H9 (cell line): ENCODE measurements at regions not wholly inside any gene's neighbourhood (a gene's known extent, or its start where the extent isn't known, plus 50 kb on each side); places are given as distances from the start of the nearest gene placed in this dataset.
A peak's percentile ranks its signal among the peaks of the same experiment; 100 is the strongest.

Experiments used
- DNase-seq: peaks from one replicate; pipeline ENCODE4 v3.0.0-alpha.2; 2017
- H2AFZ ChIP-seq: one replicate; pipeline ENCODE4 v1.6.1; 2013; ENCODE audit warnings: mild to moderate bottlenecking, low read length, control low read depth, moderate library complexity
- H2AK5ac ChIP-seq: 2 replicates; pipeline ENCODE4 v1.6.1; 2013; ENCODE audit warnings: low read length, control low read depth, mixed read lengths; ENCODE audit not compliant: insufficient read length
- H2BK120ac ChIP-seq: one replicate; pipeline ENCODE4 v1.6.1; 2013; ENCODE audit warnings: low read depth, mild to moderate bottlenecking, low read length, control low read depth, inconsistent platforms; ENCODE audit not compliant: poor library complexity, severe bottlenecking
- H2BK12ac ChIP-seq: 2 replicates; pipeline ENCODE4 v1.6.1; 2013; ENCODE audit warnings: low read length, control low read depth, mixed read lengths, low read depth; ENCODE audit not compliant: insufficient read length
- H2BK15ac ChIP-seq: 2 replicates; pipeline ENCODE4 v1.6.1; 2013; ENCODE audit warnings: low read depth, low read length, control low read depth
- H2BK20ac ChIP-seq: one replicate; pipeline ENCODE4 v1.6.1; 2013; ENCODE audit warnings: low read depth, mild to moderate bottlenecking, low read length, control low read depth, inconsistent platforms; ENCODE audit not compliant: poor library complexity, severe bottlenecking
- H2BK5ac ChIP-seq: 2 replicates; pipeline ENCODE4 v1.6.1; 2013; ENCODE audit warnings: low read length, control low read depth, mixed read lengths; ENCODE audit not compliant: insufficient read length
- H3K14ac ChIP-seq: 2 replicates; pipeline ENCODE4 v1.6.1; 2013; ENCODE audit warnings: low read length, control low read depth; ENCODE audit not compliant: insufficient read depth
- H3K18ac ChIP-seq: 2 replicates; pipeline ENCODE4 v1.6.1; 2013; ENCODE audit warnings: low read depth, mild to moderate bottlenecking, mixed read lengths, low read length, control low read depth; ENCODE audit not compliant: insufficient read length
- H3K23ac ChIP-seq: 2 replicates; pipeline ENCODE4 v1.6.1; 2013; ENCODE audit warnings: low read length, control low read depth, mixed read lengths, low read depth; ENCODE audit not compliant: insufficient read length
- H3K23me2 ChIP-seq: 2 replicates; pipeline ENCODE4 v1.6.1; 2013; ENCODE audit warnings: low read depth, mild to moderate bottlenecking, mixed read lengths, low read length, control low read depth; ENCODE audit not compliant: insufficient read length, poor library complexity, severe bottlenecking
- H3K27ac ChIP-seq: 2 replicates; pipeline ENCODE4 v1.5.1; 2013; ENCODE audit warnings: low read length, control low read depth, mixed read lengths, low read depth; ENCODE audit not compliant: insufficient read length
- H3K27me3 ChIP-seq: 2 replicates; pipeline ENCODE4 v1.6.1; 2013; ENCODE audit warnings: low read length, control low read depth, inconsistent platforms; ENCODE audit not compliant: insufficient read depth
- H3K4ac ChIP-seq: 2 replicates; pipeline ENCODE4 v1.6.1; 2013; ENCODE audit warnings: low read depth, mild to moderate bottlenecking, control low read depth, inconsistent platforms, low read length, moderate library complexity
- H3K4me1 ChIP-seq: 2 replicates; pipeline ENCODE4 v1.6.1; 2013; ENCODE audit warnings: low read length, control low read depth, inconsistent platforms; ENCODE audit not compliant: insufficient read depth
- H3K4me2 ChIP-seq: 2 replicates; pipeline ENCODE4 v1.6.1; 2013; ENCODE audit warnings: low read length, control low read depth, mixed read lengths; ENCODE audit not compliant: insufficient read length, insufficient read depth
- H3K56ac ChIP-seq: 2 replicates; pipeline ENCODE4 v1.6.1; 2013; ENCODE audit warnings: low read depth, mild to moderate bottlenecking, mixed read lengths, low read length, control low read depth; ENCODE audit not compliant: insufficient read length
- H3K79me1 ChIP-seq: 2 replicates; pipeline ENCODE4 v1.6.1; 2013; ENCODE audit warnings: low read depth, mild to moderate bottlenecking, moderate library complexity, low read length, control low read depth, inconsistent platforms; ENCODE audit not compliant: insufficient read depth, poor library complexity, severe bottlenecking
- H3K79me2 ChIP-seq: 2 replicates; pipeline ENCODE4 v1.6.1; 2013; ENCODE audit warnings: low read length, control low read depth, inconsistent platforms; ENCODE audit not compliant: insufficient read depth
- H3K9ac ChIP-seq: 2 replicates; pipeline ENCODE4 v1.6.1; 2013; ENCODE audit warnings: low read length, control low read depth, mixed read lengths; ENCODE audit not compliant: insufficient read length; ENCODE audit errors: extremely low read depth
- H3K9me3 ChIP-seq: one replicate; pipeline ENCODE4 v1.6.1; 2013; ENCODE audit warnings: low read depth, low read length, inconsistent platforms; ENCODE audit not compliant: control insufficient read depth
- H3T11ph ChIP-seq: one replicate; pipeline ENCODE4 v1.6.1; 2013; ENCODE audit warnings: mild to moderate bottlenecking, low read length, control low read depth, inconsistent platforms
- H4K20me1 ChIP-seq: one replicate; pipeline ENCODE4 v1.6.1; 2013; ENCODE audit not compliant: control insufficient read depth, insufficient read length, insufficient read depth
- H4K5ac ChIP-seq: 2 replicates; pipeline ENCODE4 v1.6.1; 2013; ENCODE audit warnings: low read depth, mild to moderate bottlenecking, mixed read lengths, low read length, control low read depth; ENCODE audit not compliant: insufficient read length
- H4K8ac ChIP-seq: replicated peaks from 2 replicates; pipeline ENCODE4 v1.6.1; 2013; ENCODE audit warnings: low read length, control low read depth, mixed read lengths, low read depth; ENCODE audit not compliant: insufficient read length
- H4K91ac ChIP-seq: 2 replicates; pipeline ENCODE4 v1.6.1; 2013; ENCODE audit warnings: low read depth, mild to moderate bottlenecking, moderate library complexity, mixed read lengths, low read length, control low read depth; ENCODE audit not compliant: insufficient read length
- H3K27ac Mint-ChIP-seq, 3 experiments: 2 replicates in 2 of 3; 3 replicates in 1 of 3; pipeline ENCODE4 v1.8.0; 2020 to 2021; ENCODE audit warnings: mixed read lengths in 3 of 3, mild to moderate bottlenecking in 1 of 3, moderate library complexity in 1 of 3
- H3K27me3 Mint-ChIP-seq: 2 replicates; pipeline ENCODE4 v1.8.0; 2021; ENCODE audit warnings: low read depth, mild to moderate bottlenecking, moderate library complexity, mixed read lengths
- H3K36me3 Mint-ChIP-seq, 3 experiments: 2 replicates in 2 of 3; 3 replicates in 1 of 3; pipeline ENCODE4 v1.8.0; 2020 to 2021; ENCODE audit warnings: low read depth in 3 of 3, mixed read lengths in 3 of 3; ENCODE audit not compliant: insufficient read depth in 1 of 3
- H3K4me1 Mint-ChIP-seq, 2 experiments: 2 replicates each; pipeline ENCODE4 v1.8.0; 2020; ENCODE audit warnings: mixed read lengths in 2 of 2
- H3K4me3 Mint-ChIP-seq, 2 experiments: 2 replicates in 1 of 2; 3 replicates in 1 of 2; pipeline ENCODE4 v1.8.0; 2020 to 2021; ENCODE audit warnings: mild to moderate bottlenecking in 2 of 2, mixed read lengths in 2 of 2, moderate library complexity in 1 of 2
- H3K9me3 Mint-ChIP-seq, 2 experiments: 2 replicates in 1 of 2; 3 replicates in 1 of 2; pipeline ENCODE4 v1.8.0; 2020; ENCODE audit warnings: mild to moderate bottlenecking in 2 of 2, mixed read lengths in 2 of 2, moderate library complexity in 1 of 2
- CTCF ChIP-seq: fragments of 200-600 bp; sonication (generic); conservative IDR thresholded peaks from 3 replicates; pipeline ENCODE4 v1.8.0; 2021; ENCODE audit warnings: antibody characterized with exemption, mild to moderate bottlenecking
- WGBS: extraction: QIAGEN DNeasy Blood & Tissue Kit; methylation state at CpG from one replicate; pipeline ENCODE4 v1.1.7; 2013; ENCODE audit warnings: missing lambda C conversion rate, low lambda C conversion rate, mixed read lengths; ENCODE audit not compliant: insufficient read length; ENCODE audit errors: extremely low coverage; 5-methylcytosine and 5-hydroxymethylcytosine counted together

- Histone ChIP-seq H4K91ac (no peak overlapping the region), H3K27ac (no peak overlapping the region), H4K5ac (no peak overlapping the region), H3K23me2 (peaks cover 16% of the 10 kb centered on the region), H2AFZ (no peak overlapping the region), H3K4me2 (peak overlapping the region; percentile 94), H2AK5ac (no peak overlapping the region), H2BK120ac (no peak overlapping the region), H3K56ac (no peak overlapping the region), H3K79me1 (no peaks in the 10 kb centered on the region), H4K8ac (no peak overlapping the region), H2BK5ac (no peak overlapping the region), H3K4ac (no peak overlapping the region), H3K14ac (no peak overlapping the region), H3K27me3 (peaks cover 15% of the 10 kb centered on the region; the same call in 1 of the 2 replicates), H3T11ph (no peak overlapping the region), H2BK12ac (no peak overlapping the region), H3K4me1 (no peaks in the 10 kb centered on the region; the same call in 1 of the 2 replicates), H3K9me3 (no peaks in the 10 kb centered on the region), H3K18ac (no peak overlapping the region), H2BK20ac (no peak overlapping the region), H3K23ac (no peak overlapping the region), H3K79me2 (no peaks in the 10 kb centered on the region), H4K20me1 (no peaks in the 10 kb centered on the region), H2BK15ac (no peak overlapping the region), H3K9ac (peak overlapping the region; percentile 38)
- Mint-ChIP-seq H3K27me3 (peaks cover 20% of the 10 kb centered on the region), H3K36me3 (no peaks in the 10 kb centered on the region; a peak in 1 of 7 replicates), H3K4me3 (peak overlapping the region; percentile 56 to 90; a peak in 4 of 5 replicates), H3K27ac (no peak overlapping the region), H3K4me1 (peaks cover 22 to 27% of the 10 kb centered on the region in 2 experiments), H3K9me3 (no peaks in the 10 kb centered on the region)
- DNase-seq, result no peak
- WGBS, result no CpG with 5 or more reads among the region's 23 CpGs
- TF ChIP-seq CTCF, result no peak
Observed at GRCh38 chr6:28693033-28693750, 167.5 kb downstream of the GPX5 start.
